C4-2B (cell line): ENCODE measurements at regions not wholly inside any gene's neighbourhood (a gene's known extent, or its start where the extent isn't known, plus 50 kb on each side); places are given as distances from the start of the nearest gene placed in this dataset.

Experiments
- ZFX ChIP-seq: fragments of 450-650 bp; IDR thresholded peaks from 2 replicates; pipeline ENCODE4 v1.6.1; 2017
- TF ChIP-seq, protein P1 (sequence below): fragments of 450-650 bp; conservative IDR thresholded peaks from 2 replicates; pipeline ENCODE4 v1.5.1; 2017; ENCODE audit warnings: mild to moderate bottlenecking

DNA sequence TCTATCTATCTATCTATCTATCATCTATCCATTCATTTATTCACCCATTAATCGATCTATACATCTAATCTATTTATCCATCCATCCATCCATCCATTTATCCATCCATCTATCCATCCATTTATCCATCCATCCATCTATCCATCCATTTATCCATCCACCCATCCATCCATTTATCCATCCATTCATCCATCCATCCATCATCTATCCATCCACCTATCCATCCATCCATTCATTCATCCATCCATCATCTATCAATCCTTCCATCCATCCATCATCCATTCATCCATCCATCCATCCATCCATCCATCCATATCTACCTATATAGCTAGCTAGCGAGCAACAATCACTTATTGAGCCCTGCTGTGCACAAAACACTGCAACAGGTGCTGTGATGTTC lies 953.1 kb upstream of the ZNF722 start:
- TF ChIP-seq, protein P1, sequence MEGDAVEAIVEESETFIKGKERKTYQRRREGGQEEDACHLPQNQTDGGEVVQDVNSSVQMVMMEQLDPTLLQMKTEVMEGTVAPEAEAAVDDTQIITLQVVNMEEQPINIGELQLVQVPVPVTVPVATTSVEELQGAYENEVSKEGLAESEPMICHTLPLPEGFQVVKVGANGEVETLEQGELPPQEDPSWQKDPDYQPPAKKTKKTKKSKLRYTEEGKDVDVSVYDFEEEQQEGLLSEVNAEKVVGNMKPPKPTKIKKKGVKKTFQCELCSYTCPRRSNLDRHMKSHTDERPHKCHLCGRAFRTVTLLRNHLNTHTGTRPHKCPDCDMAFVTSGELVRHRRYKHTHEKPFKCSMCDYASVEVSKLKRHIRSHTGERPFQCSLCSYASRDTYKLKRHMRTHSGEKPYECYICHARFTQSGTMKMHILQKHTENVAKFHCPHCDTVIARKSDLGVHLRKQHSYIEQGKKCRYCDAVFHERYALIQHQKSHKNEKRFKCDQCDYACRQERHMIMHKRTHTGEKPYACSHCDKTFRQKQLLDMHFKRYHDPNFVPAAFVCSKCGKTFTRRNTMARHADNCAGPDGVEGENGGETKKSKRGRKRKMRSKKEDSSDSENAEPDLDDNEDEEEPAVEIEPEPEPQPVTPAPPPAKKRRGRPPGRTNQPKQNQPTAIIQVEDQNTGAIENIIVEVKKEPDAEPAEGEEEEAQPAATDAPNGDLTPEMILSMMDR = no peak
- no peak for TF ChIP-seq ZFX
